Ectodermal cell (in vitro differentiated cells): ENCODE measurements at regions not wholly inside any gene's neighbourhood (a gene's known extent, or its start where the extent isn't known, plus 50 kb on each side); places are given as distances from the start of the nearest gene placed in this dataset.
A peak's percentile ranks its signal among the peaks of the same experiment; 100 is the strongest.

Source experiments
- H3K27ac ChIP-seq: 2 replicates; pipeline ENCODE4 v1.7.0; 2013; ENCODE audit warnings: mild to moderate bottlenecking, low read depth, low read length; ENCODE audit not compliant: insufficient read depth, poor library complexity, severe bottlenecking
- H3K27me3 ChIP-seq: 2 replicates; pipeline ENCODE4 v1.7.0; 2013; ENCODE audit warnings: mild to moderate bottlenecking, low read length; ENCODE audit not compliant: insufficient read depth, control insufficient read depth, poor library complexity, severe bottlenecking
- H3K36me3 ChIP-seq: one replicate; pipeline ENCODE4 v1.7.0; 2013; ENCODE audit warnings: low read length; ENCODE audit not compliant: control insufficient read depth, insufficient read depth
- H3K4me1 ChIP-seq: one replicate; pipeline ENCODE4 v1.7.0; 2013; ENCODE audit warnings: low read length; ENCODE audit not compliant: control insufficient read depth, insufficient read depth
- H3K4me3 ChIP-seq: 2 replicates; pipeline ENCODE4 v1.7.0; 2013; ENCODE audit warnings: low read depth, low read length, control low read depth; ENCODE audit not compliant: insufficient read depth
- H3K9me3 ChIP-seq: 2 replicates; pipeline ENCODE4 v1.7.0; 2013; ENCODE audit warnings: mild to moderate bottlenecking, low read length, moderate library complexity; ENCODE audit not compliant: control insufficient read depth
- WGBS, 2 experiments: methylation state at CpG; one replicate each; pipeline ENCODE4 v1.1.7; 2013; ENCODE audit warnings: missing lambda C conversion rate in 2 of 2; 5-methylcytosine and 5-hydroxymethylcytosine counted together

DNA sequence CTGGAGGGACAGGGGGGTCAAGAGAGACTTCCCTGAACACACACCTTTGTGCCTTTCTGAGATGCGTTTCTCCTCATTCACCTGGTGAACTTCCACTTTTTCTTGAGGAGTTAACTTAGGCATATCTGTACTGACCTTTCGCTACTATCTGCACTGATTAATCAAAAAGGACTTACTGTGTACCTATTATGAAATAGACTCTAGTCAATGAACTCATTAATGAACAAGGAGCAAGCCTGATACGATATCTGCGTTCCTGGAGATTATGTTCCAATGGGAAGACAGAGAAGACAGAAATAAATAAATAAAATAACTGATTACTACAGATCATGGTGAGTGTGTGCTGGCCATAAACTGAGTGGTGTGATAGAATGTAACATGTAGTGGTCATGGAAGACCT, 157.2 kb upstream of the TBL1XR1 start:
- Histone ChIP-seq H3K27ac (no peak overlapping the region), H3K27me3 (no peaks in the 10 kb centered on the region), H3K9me3 (no peaks in the 10 kb centered on the region), H3K36me3 (no peaks in the 10 kb centered on the region), H3K4me1 (peaks cover 22% of the 10 kb centered on the region), H3K4me3 (no peak overlapping the region)
- WGBS, 2 experiments = 95 to 98% methylated on average over 2 of the region's 4 CpGs

DNA sequence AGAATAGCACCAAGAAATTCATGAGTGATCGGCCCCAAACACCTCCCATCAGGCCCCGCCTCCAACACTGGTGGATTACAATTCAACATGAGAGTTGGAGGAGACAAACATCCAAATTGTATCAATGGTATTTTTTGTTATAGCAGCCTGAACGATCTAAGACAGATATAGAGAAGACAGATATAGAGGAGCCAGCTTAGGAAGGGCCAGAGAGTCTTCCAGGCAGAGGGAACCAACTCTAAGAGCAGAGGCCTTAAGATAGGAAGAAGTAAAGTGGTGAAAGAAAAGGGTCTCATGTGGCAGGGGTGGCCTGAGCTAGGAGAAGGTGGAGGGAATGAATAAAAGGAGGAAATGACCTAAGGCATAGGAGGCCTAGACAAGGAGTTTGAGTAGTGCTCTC, 158.8 kb upstream of the TBL1XR1 start:
- WGBS, 2 experiments = 96 to 98% methylated on average over 3 of the region's 3 CpGs
- no peak overlapping the region for H3K4me3 ChIP-seq
- no peaks in the 10 kb centered on the region for H3K36me3 ChIP-seq
- H3K27ac ChIP-seq = no peak overlapping the region
- no peaks in the 10 kb centered on the region for H3K9me3 ChIP-seq
- peaks cover 21% of the 10 kb centered on the region for H3K4me1 ChIP-seq
- no peaks in the 10 kb centered on the region for H3K27me3 ChIP-seq

DNA sequence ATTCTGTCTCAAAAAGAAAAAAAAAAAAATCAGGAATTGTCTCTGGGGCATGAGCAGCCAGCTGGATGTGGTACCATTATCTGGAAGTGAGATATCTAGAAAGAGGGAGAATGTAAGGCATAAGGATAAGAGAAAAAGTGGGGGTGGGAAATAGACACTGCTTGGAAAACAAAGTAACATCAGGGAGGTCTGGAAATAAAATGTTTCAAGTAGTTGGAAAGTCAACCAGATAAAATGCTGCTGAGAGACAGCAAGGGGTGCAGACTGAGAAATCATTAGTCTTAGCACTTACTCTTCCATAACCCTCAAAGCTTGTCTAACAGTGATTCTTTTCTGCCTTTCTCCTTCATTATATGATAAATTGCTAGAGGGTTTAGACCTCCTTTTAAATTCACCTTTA, 159.7 kb upstream of the TBL1XR1 start:
- H3K4me1 ChIP-seq = peaks cover 26% of the 10 kb centered on the region
- no peaks in the 10 kb centered on the region for H3K27me3 ChIP-seq
- no peak overlapping the region for H3K27ac ChIP-seq
- no peaks in the 10 kb centered on the region for H3K9me3 ChIP-seq
- no peak overlapping the region for H3K4me3 ChIP-seq
- H3K36me3 ChIP-seq = no peaks in the 10 kb centered on the region

DNA sequence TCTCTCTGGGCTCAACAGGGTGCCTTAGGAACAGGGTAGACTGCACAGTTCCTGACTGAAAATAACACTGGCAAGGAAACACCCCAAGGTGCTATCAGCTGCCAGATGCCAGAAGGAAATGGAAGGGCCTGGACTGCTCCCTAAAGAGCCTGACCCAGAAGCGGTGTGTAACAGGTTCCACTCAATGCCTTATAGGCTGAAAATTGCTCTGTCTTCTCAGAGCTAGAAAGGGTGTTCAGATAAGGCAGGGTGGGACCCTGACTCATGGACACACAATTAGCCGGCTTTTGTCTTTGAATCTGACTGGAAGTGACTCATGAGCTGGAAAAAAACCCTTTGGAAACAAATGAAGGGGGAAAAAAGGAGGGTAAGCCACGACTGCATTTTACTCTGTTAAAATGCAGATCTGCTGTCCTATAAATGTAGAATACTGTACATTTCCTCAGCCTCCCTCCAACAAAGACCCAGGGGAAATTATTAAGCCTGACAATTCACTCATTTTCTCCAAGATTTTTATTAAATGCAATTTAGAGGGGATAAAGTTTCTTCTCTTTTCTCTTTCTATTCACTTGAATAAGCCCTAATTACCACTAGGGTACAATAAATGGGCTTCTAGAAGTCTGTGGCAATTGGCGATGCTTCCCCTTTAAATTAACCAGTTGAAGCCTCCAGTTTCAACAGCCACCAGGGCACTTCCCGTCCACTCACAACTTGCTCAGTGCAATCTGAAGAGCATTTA, 160.2 kb upstream of the TBL1XR1 start:
- no peaks in the 10 kb centered on the region for H3K27me3 ChIP-seq
- WGBS, 2 experiments = 36 to 41% methylated on average over 5 of the region's 5 CpGs
- no peak overlapping the region for H3K4me3 ChIP-seq
- H3K9me3 ChIP-seq = no peaks in the 10 kb centered on the region
- H3K36me3 ChIP-seq = no peaks in the 10 kb centered on the region
- H3K4me1 ChIP-seq = peaks cover 30% of the 10 kb centered on the region
- H3K27ac ChIP-seq = no peak overlapping the region

DNA sequence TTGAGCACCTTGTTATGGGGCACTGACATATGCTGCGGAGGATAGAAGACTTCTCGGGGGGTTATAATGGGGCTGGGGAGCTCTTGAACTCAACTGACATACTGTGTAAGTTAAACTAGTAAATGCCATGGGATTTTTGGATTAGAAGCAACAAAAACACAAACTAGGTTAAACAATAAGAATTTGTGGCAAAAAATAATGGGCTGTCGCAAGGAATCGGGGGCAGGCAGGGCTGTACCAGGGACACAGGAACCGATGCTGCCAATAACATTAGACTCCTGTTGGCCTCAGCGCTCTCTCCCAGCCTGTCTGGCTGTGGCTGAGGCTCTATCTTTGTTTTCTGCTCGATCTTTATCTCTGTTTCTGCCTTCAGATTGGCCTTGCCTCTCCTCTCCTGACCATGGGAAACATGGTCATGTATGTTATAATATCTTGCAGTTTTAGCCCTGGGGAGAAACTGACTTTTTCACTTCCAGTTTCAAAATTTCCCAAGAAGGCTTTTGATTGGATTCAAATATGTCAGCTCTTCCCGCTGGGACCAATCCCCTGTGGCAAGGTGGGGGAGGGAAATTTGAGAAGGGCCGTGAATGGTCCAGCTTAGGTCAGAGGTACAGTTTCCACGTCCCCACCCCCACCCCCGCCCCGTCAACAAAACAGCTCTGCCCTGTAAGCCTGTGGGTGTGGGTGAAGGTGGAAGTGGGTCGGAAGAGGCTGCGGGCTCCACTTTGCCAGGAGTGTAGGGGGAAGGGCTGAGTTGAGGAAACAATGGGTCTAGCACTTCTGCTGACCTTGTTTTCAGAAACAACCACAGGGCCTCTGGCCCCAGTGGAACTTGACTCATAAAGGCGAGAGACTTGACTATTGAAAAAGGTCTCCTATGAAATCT, 161.1 kb upstream of the TBL1XR1 start:
- peak overlapping the region; percentile 87 for H3K27ac ChIP-seq
- H3K27me3 ChIP-seq = no peaks in the 10 kb centered on the region
- H3K9me3 ChIP-seq = no peaks in the 10 kb centered on the region
- H3K4me3 ChIP-seq = no peak overlapping the region
- peaks cover 30% of the 10 kb centered on the region for H3K4me1 ChIP-seq
- WGBS, 2 experiments = 19 to 27% methylated on average over 14 to 15 of the region's 15 CpGs
- no peaks in the 10 kb centered on the region for H3K36me3 ChIP-seq

DNA sequence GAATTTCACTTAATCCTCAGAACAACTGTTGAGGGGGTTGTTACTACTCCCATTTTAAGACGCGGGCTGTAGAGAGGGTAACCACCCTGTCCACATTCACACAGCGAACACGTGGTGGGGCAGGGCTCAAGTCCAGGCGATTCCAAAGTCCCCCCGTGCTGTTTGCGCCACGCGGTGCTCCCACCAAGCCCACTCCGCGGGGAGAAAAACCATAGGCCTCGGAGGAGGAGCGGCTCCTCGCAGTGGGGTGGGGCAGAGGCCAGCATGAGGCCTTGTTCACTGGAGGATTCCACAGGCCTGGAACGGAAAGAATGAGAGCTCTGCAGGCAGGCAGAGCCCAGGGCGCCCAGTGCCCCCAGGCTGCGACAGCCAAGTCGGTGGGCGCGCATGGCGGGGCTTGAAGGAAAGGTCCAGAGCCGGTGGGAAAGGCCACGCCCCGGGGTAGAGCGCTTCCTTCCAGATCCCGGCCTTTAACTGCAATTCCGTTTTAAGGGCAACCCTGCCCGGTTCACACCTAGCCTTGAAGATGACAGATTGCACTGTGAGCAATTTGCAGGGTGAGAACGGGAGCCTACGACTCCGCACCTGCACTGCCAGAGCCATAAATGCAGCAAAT, 161.8 kb upstream of the TBL1XR1 start:
- Histone ChIP-seq H3K4me1 (peaks cover 30% of the 10 kb centered on the region), H3K27me3 (no peaks in the 10 kb centered on the region), H3K27ac (peak overlapping the region; percentile 87), H3K9me3 (no peaks in the 10 kb centered on the region), H3K36me3 (no peaks in the 10 kb centered on the region), H3K4me3 (peak overlapping the region; percentile 23)
- WGBS, 2 experiments = 4% methylated on average over 31 of the region's 31 CpGs

DNA sequence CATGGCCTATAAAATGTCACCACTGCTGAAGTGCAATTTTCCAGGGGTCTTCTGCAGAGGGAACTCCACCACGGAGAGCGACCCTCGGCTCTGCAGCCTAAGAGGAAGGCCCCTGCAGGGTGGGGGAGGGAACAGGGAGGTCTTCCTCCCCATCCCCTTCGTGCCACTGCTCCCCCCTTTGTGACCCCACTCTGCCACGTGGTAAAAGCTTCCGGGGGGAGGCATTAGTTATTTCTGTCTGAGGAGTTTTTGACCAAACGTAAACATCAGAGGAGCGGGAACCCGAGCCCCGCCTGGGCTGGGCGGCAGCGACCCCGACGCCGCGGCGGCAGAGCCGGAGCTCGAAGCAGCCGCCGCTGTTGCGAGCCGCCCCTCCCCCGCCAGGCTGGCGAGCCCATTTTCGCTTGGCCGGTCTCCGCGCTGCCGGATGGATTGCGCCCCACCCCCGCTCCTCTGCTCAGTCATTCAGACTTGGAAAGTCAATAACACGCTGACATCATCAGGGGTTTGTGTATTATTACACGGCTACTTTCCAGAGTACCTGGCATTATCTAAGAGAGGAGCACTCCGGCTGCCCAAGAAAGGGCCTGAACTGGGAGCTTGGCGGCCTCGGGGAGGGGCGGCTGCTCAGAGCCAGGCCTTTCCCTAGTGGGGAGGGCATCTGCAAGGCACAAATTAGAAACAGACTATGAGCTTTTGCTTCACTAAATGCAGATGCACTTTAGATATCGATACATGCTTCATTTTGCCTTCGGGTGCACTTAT, 162.5 kb upstream of the TBL1XR1 start:
- Histone ChIP-seq H3K4me3 (peak overlapping the region; percentile 23), H3K27ac (peak overlapping the region; percentile 90), H3K4me1 (peaks cover 30% of the 10 kb centered on the region), H3K27me3 (no peaks in the 10 kb centered on the region), H3K36me3 (no peaks in the 10 kb centered on the region), H3K9me3 (no peaks in the 10 kb centered on the region)
- WGBS, 2 experiments = 1% methylated on average over 39 to 40 of the region's 40 CpGs

DNA sequence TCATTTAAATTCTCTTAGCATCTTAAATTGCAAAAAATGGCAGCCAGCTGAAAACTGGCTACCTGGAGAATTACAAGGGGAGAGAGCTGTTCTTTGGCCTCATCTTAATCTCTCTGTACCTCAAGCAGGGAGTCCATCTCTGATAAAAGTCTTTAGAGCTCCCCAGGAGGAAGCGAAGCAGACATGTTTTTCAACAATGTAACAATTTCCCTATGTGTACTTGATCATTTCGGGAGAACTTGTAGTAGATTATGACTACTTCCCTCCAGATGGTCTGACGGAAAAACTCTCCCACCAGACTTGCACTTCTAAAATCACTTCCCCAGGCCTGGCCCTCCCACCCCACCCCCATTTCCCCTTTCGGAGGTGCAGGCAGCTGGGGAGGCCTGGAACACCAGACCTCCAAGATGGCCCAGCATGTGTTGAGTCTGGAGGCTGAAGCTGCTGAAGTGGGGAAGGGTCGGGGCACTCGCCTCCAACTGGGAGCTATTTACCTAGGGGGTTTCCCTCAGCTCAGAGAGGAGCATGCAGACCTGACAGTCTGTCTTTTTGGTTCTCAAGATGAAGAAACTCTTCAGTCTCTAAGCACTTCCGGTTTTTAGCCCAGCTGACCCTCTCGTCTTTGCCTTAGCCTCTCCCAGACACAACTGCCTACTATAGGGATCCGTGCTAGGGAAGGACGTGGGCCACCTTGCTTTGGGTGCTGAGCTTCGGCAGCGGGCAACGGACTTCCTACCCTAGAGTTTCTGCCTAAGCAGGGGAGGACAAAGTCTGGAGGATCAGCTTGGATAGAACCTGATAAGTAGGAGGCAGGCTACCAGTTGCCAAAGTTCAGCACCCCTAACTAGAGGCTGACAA, 164.0 kb upstream of the TBL1XR1 start:
- Histone ChIP-seq H3K36me3 (no peaks in the 10 kb centered on the region), H3K27ac (no peak overlapping the region), H3K4me3 (no peak overlapping the region), H3K4me1 (peaks cover 30% of the 10 kb centered on the region), H3K9me3 (no peaks in the 10 kb centered on the region), H3K27me3 (no peaks in the 10 kb centered on the region)
- WGBS, 2 experiments = 68 to 76% methylated on average over 13 of the region's 13 CpGs

DNA sequence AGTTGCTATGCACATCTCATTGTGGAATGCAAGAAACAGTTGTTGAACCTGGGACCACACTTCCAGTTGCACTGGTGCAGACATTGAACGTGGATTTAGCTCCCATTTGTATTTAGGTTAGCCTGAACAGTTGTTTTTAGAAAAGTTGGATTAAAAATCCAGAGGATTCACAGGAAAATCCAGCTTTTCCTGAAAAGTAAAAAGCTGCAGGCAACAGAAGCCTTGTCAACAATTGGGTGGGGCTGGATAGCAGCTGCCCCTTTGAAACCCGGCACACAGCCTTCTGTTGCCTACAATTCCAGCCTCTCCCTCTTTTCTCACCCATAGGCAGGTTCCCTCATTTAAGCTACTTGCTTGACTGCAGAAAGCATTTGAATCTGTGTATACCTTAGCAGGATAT, 165.3 kb upstream of the TBL1XR1 start:
- H3K27me3 ChIP-seq = no peaks in the 10 kb centered on the region
- H3K27ac ChIP-seq = no peak overlapping the region
- H3K4me1 ChIP-seq = peaks cover 24% of the 10 kb centered on the region
- H3K9me3 ChIP-seq = no peaks in the 10 kb centered on the region
- no peak overlapping the region for H3K4me3 ChIP-seq
- 51 to 73% methylated on average over 2 of the region's 2 CpGs for WGBS, 2 experiments
- no peaks in the 10 kb centered on the region for H3K36me3 ChIP-seq
